Adipocyte (in vitro differentiated cells): ENCODE measurements at regions not wholly inside any gene's neighbourhood (a gene's known extent, or its start where the extent isn't known, plus 50 kb on each side); places are given as distances from the start of the nearest gene placed in this dataset.
"Not testable (repeated sequence)": the region's sequence is repeated elsewhere in the genome, so short reads cannot be mapped to it uniquely, and the experiment has no call there.

Experiments used
- DNase-seq: peaks from one replicate; pipeline ENCODE4 v3.0.0-alpha.2; 2015; ENCODE audit warnings: low read depth
- H3K27me3 ChIP-seq: replicated peaks from 2 replicates; pipeline ENCODE4 v1.7.0; 2013; ENCODE audit warnings: mild to moderate bottlenecking, low read length, moderate library complexity; ENCODE audit not compliant: control insufficient read depth, insufficient read depth
- H3K36me3 ChIP-seq: 2 replicates; pipeline ENCODE4 v1.7.0; 2013; ENCODE audit warnings: low read length, mild to moderate bottlenecking, moderate library complexity; ENCODE audit not compliant: control insufficient read depth, insufficient read depth, severe bottlenecking
- H3K4me1 ChIP-seq: 2 replicates; pipeline ENCODE4 v1.7.0; 2013; ENCODE audit warnings: mild to moderate bottlenecking, low read length, moderate library complexity; ENCODE audit not compliant: control insufficient read depth, insufficient read depth
- H3K4me3 ChIP-seq: 2 replicates; pipeline ENCODE4 v1.7.0; 2013; ENCODE audit warnings: mild to moderate bottlenecking, low read length, moderate library complexity
- H3K9ac ChIP-seq: 2 replicates; pipeline ENCODE4 v1.7.0; 2013; ENCODE audit warnings: mild to moderate bottlenecking, low read length, moderate library complexity
- H3K9me3 ChIP-seq: 2 replicates; pipeline ENCODE4 v1.7.0; 2013; ENCODE audit warnings: mild to moderate bottlenecking, low read length, moderate library complexity; ENCODE audit not compliant: control insufficient read depth

- no peak overlapping the region for H3K9ac ChIP-seq
- H3K4me1 ChIP-seq: no peaks in the 10 kb centered on the region
- no peak for DNase-seq
- H3K9me3 ChIP-seq: no peaks in the 10 kb centered on the region
- H3K36me3 ChIP-seq: no peaks in the 10 kb centered on the region
- no peaks in the 10 kb centered on the region for H3K27me3 ChIP-seq
- no peak overlapping the region for H3K4me3 ChIP-seq
Measured at GRCh38 chr22:47879346-47879745, 1116.9 kb downstream of the TBC1D22A start.

- H3K4me3 ChIP-seq: no peak overlapping the region
- DNase-seq: no peak
- no peak overlapping the region for H3K9ac ChIP-seq
- no peaks in the 10 kb centered on the region for H3K27me3 ChIP-seq
- no peaks in the 10 kb centered on the region for H3K36me3 ChIP-seq
- H3K4me1 ChIP-seq: no peaks in the 10 kb centered on the region
- no peaks in the 10 kb centered on the region for H3K9me3 ChIP-seq
Measured at GRCh38 chr22:47878460-47878859, 1116.0 kb downstream of the TBC1D22A start.

GRCh38 chr22:47872761-47873535, 1110.5 kb downstream of the TBC1D22A start:
- Histone ChIP-seq H3K9me3 (peaks cover 11% of the 10 kb centered on the region), H3K4me3 (no peak overlapping the region), H3K36me3 (no peaks in the 10 kb centered on the region), H3K27me3 (no peaks in the 10 kb centered on the region), H3K4me1 (no peaks in the 10 kb centered on the region), H3K9ac (no peak overlapping the region)
- DNase-seq: no peak

GRCh38 chr22:47865626-47866025, 1103.2 kb downstream of the TBC1D22A start:
- Histone ChIP-seq H3K4me3 (no peak overlapping the region), H3K36me3 (no peaks in the 10 kb centered on the region), H3K9ac (no peak overlapping the region), H3K4me1 (no peaks in the 10 kb centered on the region), H3K9me3 (peaks cover 16% of the 10 kb centered on the region), H3K27me3 (no peaks in the 10 kb centered on the region)
- DNase-seq: no peak

- H3K36me3 ChIP-seq: no peaks in the 10 kb centered on the region
- no peak overlapping the region for H3K9ac ChIP-seq
- H3K27me3 ChIP-seq: no peaks in the 10 kb centered on the region
- no peaks in the 10 kb centered on the region for H3K4me1 ChIP-seq
- H3K4me3 ChIP-seq: no peak overlapping the region
- peaks cover 5% of the 10 kb centered on the region for H3K9me3 ChIP-seq
- DNase-seq: no peak
Measured at GRCh38 chr22:47862394-47862793, 1099.9 kb downstream of the TBC1D22A start.

- not testable (repeated sequence) for H3K9ac ChIP-seq
Measured at GRCh38 chr22:47860907-47861306, 1098.5 kb downstream of the TBC1D22A start.

DNA sequence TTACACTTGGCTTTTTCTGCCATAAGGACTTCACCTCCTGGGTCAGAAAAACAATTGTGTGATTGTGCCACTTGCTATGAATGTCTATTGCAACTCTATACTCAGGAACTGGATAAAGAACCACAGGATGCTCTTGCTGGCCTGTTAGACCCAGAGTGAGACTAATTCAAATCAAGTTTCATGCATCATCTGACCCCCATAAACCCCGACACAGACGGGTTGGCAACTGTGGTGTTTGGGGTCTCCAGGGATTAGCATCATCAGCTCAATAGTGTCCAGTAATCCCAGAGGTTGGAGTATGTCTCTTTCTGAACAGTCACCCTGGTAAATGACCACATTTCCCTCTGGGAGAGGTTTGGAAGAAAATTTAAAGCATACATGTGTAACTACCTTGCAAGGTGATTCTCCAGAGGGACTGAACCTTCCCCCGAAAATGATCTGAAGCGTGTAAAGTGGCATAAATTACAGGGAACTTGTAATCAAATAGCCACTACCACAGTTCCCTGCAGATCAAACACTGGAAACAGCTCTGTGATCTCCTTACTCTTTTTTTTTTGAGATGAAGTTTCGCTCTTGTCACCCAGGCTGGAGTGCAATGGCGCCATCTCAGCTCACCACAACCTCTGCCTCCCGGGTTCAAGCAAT, 1097.6 kb downstream of the TBC1D22A start:
- Histone ChIP-seq H3K27me3 (no peaks in the 10 kb centered on the region), H3K4me1 (no peaks in the 10 kb centered on the region), H3K9me3 (peaks cover 5% of the 10 kb centered on the region), H3K4me3 (no peak overlapping the region), H3K9ac (no peak overlapping the region), H3K36me3 (no peaks in the 10 kb centered on the region)
- no peak for DNase-seq

More at GRCh38 chr22:47860907-47861306, 1098.5 kb downstream of the TBC1D22A start:
- H3K4me3 ChIP-seq, DNase-seq, H3K9me3 ChIP-seq, H3K4me1 ChIP-seq, H3K27me3 ChIP-seq, H3K36me3 ChIP-seq: not testable (repeated sequence)

GRCh38 chr22:47858773-47859306, 1096.4 kb downstream of the TBC1D22A start:
- H3K9me3 ChIP-seq: peaks cover 5% of the 10 kb centered on the region
- peaks cover 4% of the 10 kb centered on the region for H3K4me1 ChIP-seq
- no peak overlapping the region for H3K4me3 ChIP-seq
- no peak for DNase-seq
- no peak overlapping the region for H3K9ac ChIP-seq
- H3K27me3 ChIP-seq: no peaks in the 10 kb centered on the region
- no peaks in the 10 kb centered on the region for H3K36me3 ChIP-seq

DNA sequence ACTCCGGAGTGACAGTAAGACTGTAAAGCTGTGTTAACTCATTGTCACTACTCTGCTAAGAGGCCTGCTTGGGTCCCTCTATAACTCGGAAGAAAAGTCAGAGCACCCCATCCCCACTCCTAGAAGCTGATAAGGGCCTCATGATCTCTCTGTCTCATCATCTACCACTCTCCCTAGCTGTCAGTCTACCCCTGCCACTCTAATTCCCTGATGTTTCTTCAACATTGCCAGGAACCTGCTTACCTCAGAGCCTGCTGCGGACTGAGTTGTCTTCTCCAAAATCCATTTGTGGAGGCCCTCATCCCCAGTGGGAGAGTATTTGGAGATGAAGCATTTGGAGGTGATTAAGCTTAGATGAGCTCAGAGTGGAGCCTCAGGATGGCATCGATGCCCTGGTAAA, 1092.2 kb downstream of the TBC1D22A start:
- H3K36me3 ChIP-seq: no peaks in the 10 kb centered on the region
- no peak overlapping the region for H3K9ac ChIP-seq
- no peaks in the 10 kb centered on the region for H3K27me3 ChIP-seq
- no peak for DNase-seq
- no peak overlapping the region for H3K4me3 ChIP-seq
- peaks cover 25% of the 10 kb centered on the region for H3K4me1 ChIP-seq
- H3K9me3 ChIP-seq: peaks cover 5% of the 10 kb centered on the region

DNA sequence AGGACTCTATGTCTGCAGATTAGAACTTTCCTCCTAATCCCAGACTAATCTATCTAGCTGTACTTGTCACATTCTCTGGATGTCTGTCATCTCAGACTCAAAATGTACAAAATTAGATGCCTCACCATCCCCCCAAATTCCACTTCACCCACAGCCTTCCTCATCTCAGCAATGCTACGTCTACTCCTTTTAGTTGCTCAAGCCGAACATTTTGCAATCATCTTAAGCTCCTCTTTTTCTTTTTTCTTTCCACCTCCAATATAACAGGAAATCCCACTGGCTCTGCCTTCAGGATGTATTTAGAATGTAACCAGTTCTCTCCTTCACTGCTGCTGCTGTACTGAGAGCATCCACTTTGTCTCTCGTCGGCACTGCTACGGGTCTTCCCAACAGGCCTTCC, 1091.8 kb downstream of the TBC1D22A start:
- DNase-seq: no peak
- Histone ChIP-seq H3K9me3 (peaks cover 5% of the 10 kb centered on the region), H3K36me3 (no peaks in the 10 kb centered on the region), H3K4me3 (no peak overlapping the region), H3K27me3 (no peaks in the 10 kb centered on the region), H3K4me1 (peaks cover 28% of the 10 kb centered on the region), H3K9ac (no peak overlapping the region)

GRCh38 chr22:47853750-47854149, 1091.3 kb downstream of the TBC1D22A start:
- H3K4me1 ChIP-seq: peaks cover 31% of the 10 kb centered on the region
- no peak overlapping the region for H3K9ac ChIP-seq
- no peaks in the 10 kb centered on the region for H3K27me3 ChIP-seq
- H3K9me3 ChIP-seq: peaks cover 5% of the 10 kb centered on the region
- H3K36me3 ChIP-seq: no peaks in the 10 kb centered on the region
- H3K4me3 ChIP-seq: no peak overlapping the region
- no peak for DNase-seq
